Cardiac muscle cell (in vitro differentiated cells and primary cell): ENCODE measurements at regions not wholly inside any gene's neighbourhood (a gene's known extent, or its start where the extent isn't known, plus 50 kb on each side); places are given as distances from the start of the nearest gene placed in this dataset.

Experiments used
- DNase-seq, 2 donors: peaks; one replicate each; pipeline versions ENCODE4 v3.0.0 to v3.0.0-alpha.2; 2010 to 2017; ENCODE audit warnings: low read depth in 1 of 2, low spot score in 1 of 2
- H3K27ac ChIP-seq: fragments of 200-600 bp; sonication (generic); 2 replicates; pipeline ENCODE4 v1.5.1; 2016
- H3K27me3 ChIP-seq: fragments of 200-600 bp; sonication (generic); 2 replicates; pipeline ENCODE4 v1.6.0; 2016; ENCODE audit warnings: control low read depth
- H3K36me3 ChIP-seq: fragments of 200-600 bp; sonication (generic); 2 replicates; pipeline ENCODE4 v1.5.1; 2016; ENCODE audit warnings: control low read depth
- H3K4me1 ChIP-seq: fragments of 200-600 bp; sonication (generic); 2 replicates; pipeline ENCODE4 v1.8.1; 2017; ENCODE audit warnings: low read depth, mild to moderate bottlenecking, mixed run types
- H3K4me3 ChIP-seq: fragments of 200-600 bp; sonication (generic); 2 replicates; pipeline ENCODE4 v1.5.1; 2016; ENCODE audit warnings: mild to moderate bottlenecking
- H3K9me3 ChIP-seq: fragments of 200-600 bp; sonication (generic); 2 replicates; pipeline ENCODE4 v1.5.1; 2017; ENCODE audit warnings: low read depth, mild to moderate bottlenecking, control low read depth
- TF ChIP-seq, protein P1 (sequence below): IDR thresholded peaks from 2 replicates; pipeline ENCODE4 v1.5.1; 2012; ENCODE audit warnings: low read depth, mild to moderate bottlenecking, low read length

DNA sequence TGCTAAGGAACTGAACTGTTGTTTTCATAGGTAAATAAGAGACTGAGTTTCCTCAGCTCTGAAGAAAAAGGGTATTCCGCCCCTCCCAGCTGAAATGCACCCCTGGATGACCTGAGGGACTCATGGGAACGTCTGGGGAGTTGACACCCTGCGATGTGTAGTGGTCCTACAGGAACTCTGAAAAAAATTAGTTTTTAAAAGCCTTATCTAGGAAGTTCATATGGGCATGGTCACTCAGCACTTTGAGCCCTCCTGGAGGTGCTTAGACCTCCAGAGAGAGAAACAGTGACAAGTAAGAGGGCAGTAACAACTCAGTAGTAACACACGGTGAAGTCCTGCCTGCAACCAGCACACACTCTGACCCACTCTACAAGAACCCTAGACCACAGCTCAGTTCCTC is 91.2 kb upstream of the CNOT2 start:
- no peaks in the 10 kb centered on the region for H3K36me3 ChIP-seq
- no peak overlapping the region for H3K4me3 ChIP-seq
- TF ChIP-seq, protein P1, sequence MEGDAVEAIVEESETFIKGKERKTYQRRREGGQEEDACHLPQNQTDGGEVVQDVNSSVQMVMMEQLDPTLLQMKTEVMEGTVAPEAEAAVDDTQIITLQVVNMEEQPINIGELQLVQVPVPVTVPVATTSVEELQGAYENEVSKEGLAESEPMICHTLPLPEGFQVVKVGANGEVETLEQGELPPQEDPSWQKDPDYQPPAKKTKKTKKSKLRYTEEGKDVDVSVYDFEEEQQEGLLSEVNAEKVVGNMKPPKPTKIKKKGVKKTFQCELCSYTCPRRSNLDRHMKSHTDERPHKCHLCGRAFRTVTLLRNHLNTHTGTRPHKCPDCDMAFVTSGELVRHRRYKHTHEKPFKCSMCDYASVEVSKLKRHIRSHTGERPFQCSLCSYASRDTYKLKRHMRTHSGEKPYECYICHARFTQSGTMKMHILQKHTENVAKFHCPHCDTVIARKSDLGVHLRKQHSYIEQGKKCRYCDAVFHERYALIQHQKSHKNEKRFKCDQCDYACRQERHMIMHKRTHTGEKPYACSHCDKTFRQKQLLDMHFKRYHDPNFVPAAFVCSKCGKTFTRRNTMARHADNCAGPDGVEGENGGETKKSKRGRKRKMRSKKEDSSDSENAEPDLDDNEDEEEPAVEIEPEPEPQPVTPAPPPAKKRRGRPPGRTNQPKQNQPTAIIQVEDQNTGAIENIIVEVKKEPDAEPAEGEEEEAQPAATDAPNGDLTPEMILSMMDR: no peak
- H3K4me1 ChIP-seq: no peaks in the 10 kb centered on the region
- H3K27ac ChIP-seq: no peak overlapping the region
- DNase-seq: no peak
- H3K9me3 ChIP-seq: peaks cover 4% of the 10 kb centered on the region
- H3K27me3 ChIP-seq: no peaks in the 10 kb centered on the region

DNA sequence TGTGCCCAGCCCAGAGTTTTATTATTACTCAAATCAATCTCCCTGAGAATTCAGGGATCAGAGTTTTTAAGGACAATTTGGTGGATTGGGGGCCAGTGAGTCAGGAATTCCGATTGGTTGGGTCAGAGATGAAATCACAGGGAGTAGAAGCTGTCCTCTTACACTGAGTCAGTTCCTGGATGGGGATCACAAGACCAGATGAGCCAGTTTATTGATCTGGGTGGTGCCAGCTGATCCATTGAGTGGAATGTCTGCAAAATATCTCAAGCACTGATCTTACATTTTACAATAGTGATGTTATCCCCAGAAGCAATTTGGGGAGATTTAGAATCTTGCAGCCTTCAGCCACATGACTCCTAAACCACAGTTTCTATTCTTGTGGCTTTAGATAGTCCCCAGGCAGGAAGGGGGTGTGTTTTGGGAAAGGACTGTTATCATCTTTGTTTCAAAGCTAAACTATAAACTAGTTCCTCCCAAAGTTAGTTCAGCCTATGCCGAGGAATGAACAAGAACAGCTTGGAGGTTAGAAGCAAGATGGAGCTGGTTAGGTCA is 89.1 kb upstream of the CNOT2 start:
- H3K9me3 ChIP-seq: peaks cover 4% of the 10 kb centered on the region
- no peak overlapping the region for H3K27ac ChIP-seq
- DNase-seq: no peak
- H3K4me1 ChIP-seq: no peaks in the 10 kb centered on the region
- H3K4me3 ChIP-seq: no peak overlapping the region
- no peaks in the 10 kb centered on the region for H3K36me3 ChIP-seq
- TF ChIP-seq, protein P1: no peak
- H3K27me3 ChIP-seq: no peaks in the 10 kb centered on the region

DNA sequence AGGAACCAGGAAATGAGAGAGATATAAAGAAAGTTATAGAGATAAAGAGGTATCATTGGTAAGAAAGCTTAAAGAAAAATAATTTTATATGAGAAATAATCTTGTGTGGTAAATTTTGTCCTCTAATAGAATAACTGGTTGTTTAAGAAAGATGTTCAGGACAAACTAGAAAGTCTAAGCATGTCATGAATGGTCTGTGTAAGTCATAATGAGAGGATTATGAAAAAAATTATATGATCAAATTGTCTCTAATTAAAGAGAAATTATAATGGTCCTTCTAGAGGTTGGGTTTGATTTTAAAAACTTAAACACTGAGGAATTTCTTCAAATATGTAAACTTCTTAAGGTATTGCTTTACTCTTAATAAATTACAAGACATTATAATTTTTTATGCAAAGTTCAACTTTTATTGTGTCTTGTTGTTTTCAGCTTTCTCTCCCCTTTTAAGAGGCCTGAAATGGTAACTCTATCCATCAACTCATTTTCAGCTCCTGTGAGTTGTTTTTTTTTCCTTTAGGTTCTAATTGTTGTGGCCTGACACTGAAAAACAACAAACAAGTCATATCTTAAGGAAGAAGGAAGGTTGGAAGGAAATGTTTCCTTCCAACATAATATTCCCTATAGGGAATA is 88.2 kb upstream of the CNOT2 start:
- Histone ChIP-seq H3K9me3 (peaks cover 4% of the 10 kb centered on the region), H3K36me3 (no peaks in the 10 kb centered on the region), H3K4me3 (no peak overlapping the region), H3K4me1 (no peaks in the 10 kb centered on the region), H3K27ac (no peak overlapping the region), H3K27me3 (no peaks in the 10 kb centered on the region)
- peak; percentile 4 for DNase-seq
- TF ChIP-seq, protein P1: no peak

DNA sequence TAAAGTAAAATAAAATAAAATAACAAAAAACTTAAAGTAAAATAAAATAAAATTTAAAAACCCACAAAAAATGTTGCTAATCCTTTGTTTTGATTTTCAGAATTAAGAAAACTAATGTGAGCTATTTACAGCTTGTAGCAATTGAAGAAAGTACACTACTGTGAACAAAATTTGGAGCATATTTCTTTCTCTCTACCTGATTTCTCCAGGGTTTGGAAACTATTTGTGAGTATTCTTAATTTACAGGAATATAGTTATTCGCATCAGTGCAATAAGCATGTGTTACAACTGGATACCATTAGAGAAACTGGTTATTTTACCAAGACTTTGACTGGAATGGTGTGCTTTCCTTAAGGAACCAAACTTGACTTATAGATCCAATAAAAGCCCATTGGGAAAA is 86.1 kb upstream of the CNOT2 start:
- TF ChIP-seq, protein P1: no peak
- no peaks in the 10 kb centered on the region for H3K4me1 ChIP-seq
- H3K4me3 ChIP-seq: no peak overlapping the region
- H3K27me3 ChIP-seq: no peaks in the 10 kb centered on the region
- H3K9me3 ChIP-seq: peaks cover 4% of the 10 kb centered on the region
- no peak for DNase-seq
- H3K27ac ChIP-seq: no peak overlapping the region
- no peaks in the 10 kb centered on the region for H3K36me3 ChIP-seq

DNA sequence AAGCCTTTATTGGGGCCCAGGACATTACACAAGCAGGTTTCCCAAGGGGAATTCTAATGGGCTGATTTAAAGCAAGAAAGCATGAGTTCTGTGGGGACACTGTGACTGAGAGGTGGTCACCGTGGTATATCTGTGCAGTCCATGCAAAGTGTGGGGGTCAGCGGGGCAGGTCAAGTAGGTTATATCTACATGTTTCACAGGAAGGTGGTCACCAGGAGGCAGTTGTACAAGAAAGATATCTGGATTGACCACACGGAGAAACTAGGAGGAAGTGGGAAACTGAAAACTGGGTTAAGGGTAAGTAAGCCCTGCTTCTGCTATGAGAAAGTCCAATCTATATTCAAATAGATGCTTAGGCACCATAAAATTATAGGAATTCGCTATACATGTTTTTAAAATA is 77.8 kb upstream of the CNOT2 start:
- H3K9me3 ChIP-seq: no peaks in the 10 kb centered on the region
- TF ChIP-seq, protein P1: no peak
- H3K27me3 ChIP-seq: no peaks in the 10 kb centered on the region
- H3K36me3 ChIP-seq: no peaks in the 10 kb centered on the region
- no peaks in the 10 kb centered on the region for H3K4me1 ChIP-seq
- no peak for DNase-seq
- H3K4me3 ChIP-seq: no peak overlapping the region
- H3K27ac ChIP-seq: no peak overlapping the region
